Left renal pelvis (tissue), 4 donors: ENCODE measurements at regions not wholly inside any gene's neighbourhood (a gene's known extent, or its start where the extent isn't known, plus 50 kb on each side); places are given as distances from the start of the nearest gene placed in this dataset.
"Not testable (repeated sequence)": the region's sequence is repeated elsewhere in the genome, so short reads cannot be mapped to it uniquely, and the experiment has no call there.

Experiments used
- DNase-seq, 4 donors: peaks; one replicate each; pipeline ENCODE4 v3.0.0-alpha.2; 2013; ENCODE audit warnings: low read depth in 4 of 4, low spot score in 3 of 4

GRCh38 chr18:30469091-30469490 lies 573.5 kb downstream of the DSC3 start:
- no peak for DNase-seq

- DNase-seq, result no peak
Measured at GRCh38 chr18:30465096-30465495, 577.4 kb downstream of the DSC3 start.

GRCh38 chr18:30457156-30457555 lies 585.4 kb downstream of the DSC3 start:
- DNase-seq, result no peak

GRCh38 chr18:30455741-30456140 lies 586.8 kb downstream of the DSC3 start:
- DNase-seq, result no peak

- no peak for DNase-seq
Measured at GRCh38 chr18:30454920-30455319, 587.6 kb downstream of the DSC3 start.

GRCh38 chr18:30451981-30452380 lies 590.6 kb downstream of the DSC3 start:
- no peak for DNase-seq

- DNase-seq, result no peak
Measured at GRCh38 chr18:30450927-30451326, 591.6 kb downstream of the DSC3 start.

GRCh38 chr18:30446605-30447004 lies 595.9 kb downstream of the DSC3 start:
- DNase-seq, result no peak

GRCh38 chr18:30444544-30444943 lies 598.0 kb downstream of the DSC3 start:
- DNase-seq, result no peak

- no peak for DNase-seq
Measured at GRCh38 chr18:30440351-30440750, 602.2 kb downstream of the DSC3 start.

- DNase-seq, result no peak
Measured at GRCh38 chr18:30439174-30439573, 603.4 kb downstream of the DSC3 start.

GRCh38 chr18:30432349-30432748 lies 610.2 kb downstream of the DSC3 start:
- DNase-seq, result no peak

- not testable (repeated sequence) for DNase-seq
Measured at GRCh38 chr18:30419399-30419798, 623.1 kb downstream of the DSC3 start.

GRCh38 chr18:30415903-30416302 lies 626.6 kb downstream of the DSC3 start:
- DNase-seq, result no peak

- DNase-seq, result no peak
Measured at GRCh38 chr18:30409120-30409519, 633.4 kb downstream of the DSC3 start.

- DNase-seq, result no peak
Measured at GRCh38 chr18:30406728-30407127, 635.8 kb downstream of the DSC3 start.

- no peak for DNase-seq
Measured at GRCh38 chr18:30405038-30405437, 637.5 kb downstream of the DSC3 start.

- DNase-seq, result no peak
Measured at GRCh38 chr18:30404422-30404821, 638.1 kb downstream of the DSC3 start.

GRCh38 chr18:30403278-30403677 lies 639.3 kb downstream of the DSC3 start:
- DNase-seq, result no peak

- no peak for DNase-seq
Measured at GRCh38 chr18:30387401-30387800, 655.1 kb downstream of the DSC3 start.

GRCh38 chr18:30386624-30387023 lies 655.9 kb downstream of the DSC3 start:
- no peak for DNase-seq

GRCh38 chr18:30385684-30386083 lies 656.9 kb downstream of the DSC3 start:
- DNase-seq, result no peak

- DNase-seq, result no peak
Measured at GRCh38 chr18:30381826-30382225, 660.7 kb downstream of the DSC3 start.

GRCh38 chr18:30378097-30378496 lies 664.4 kb downstream of the DSC3 start:
- DNase-seq, result no peak
